ENCODE measurements at regions not wholly inside any gene's neighbourhood (a gene's known extent, or its start where the extent isn't known, plus 50 kb on each side); places are given as distances from the start of the nearest gene placed in this dataset.

DNA sequence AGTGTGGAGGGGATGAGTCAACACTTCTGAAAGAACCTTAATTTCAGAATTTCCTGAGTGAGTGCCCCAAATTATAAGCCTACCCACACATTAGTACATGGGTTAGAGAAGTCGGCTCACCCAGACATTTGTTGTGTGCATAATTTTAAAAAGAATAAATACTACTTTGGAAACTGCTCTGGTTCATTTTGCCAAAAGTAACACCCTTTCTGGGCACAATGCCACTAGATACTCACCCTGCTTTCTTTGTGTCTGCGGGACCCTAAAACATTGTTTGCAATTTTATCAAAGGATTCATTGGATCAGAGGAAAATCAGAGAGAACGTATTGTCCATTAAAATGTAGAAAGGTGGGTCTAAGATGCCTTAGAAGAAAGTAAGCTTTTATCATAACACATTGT is 245.5 kb upstream of the NRP1 start:
- DNase-seq: no peak

DNA sequence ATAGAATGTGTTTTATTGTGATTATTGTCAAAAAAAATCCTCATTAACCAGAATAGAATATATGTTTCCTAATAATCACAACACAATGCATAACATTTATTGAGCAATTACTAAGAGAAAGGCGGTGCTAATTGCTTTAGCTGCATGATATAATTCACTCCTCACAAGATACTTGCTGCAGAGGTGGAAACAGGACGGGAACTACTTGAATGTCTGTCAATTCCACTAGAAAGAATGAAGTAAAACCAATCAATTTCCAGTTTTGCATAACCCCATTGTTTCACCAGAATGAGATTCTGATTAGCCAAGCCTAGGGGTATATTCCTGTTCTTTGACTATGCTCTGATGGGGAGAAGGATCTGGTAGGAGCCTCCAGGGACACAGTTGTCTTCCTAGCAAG is 239.1 kb upstream of the NRP1 start:
- DNase-seq: no peak

DNA sequence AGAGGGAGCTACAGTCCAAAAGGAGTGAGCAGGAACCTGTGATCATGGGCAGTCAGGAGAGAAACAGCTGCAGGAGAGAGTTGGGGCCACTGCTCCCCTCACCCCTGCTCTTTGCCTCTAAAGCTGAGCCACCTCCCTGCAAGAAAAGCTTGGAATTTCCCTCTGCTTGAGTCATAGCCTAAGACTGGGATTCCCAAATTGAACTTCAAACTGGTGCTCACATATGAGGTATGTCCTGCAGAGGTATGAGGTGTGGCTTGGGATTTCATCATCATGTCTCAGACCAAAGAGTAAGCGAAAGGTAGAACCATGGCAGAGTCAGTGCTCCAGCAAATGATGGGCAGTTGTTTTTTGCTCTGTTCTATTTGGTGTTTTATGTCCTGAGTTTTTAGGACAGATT is 237.1 kb upstream of the NRP1 start:
- DNase-seq: no peak

- DNase-seq: no peak
Observed at GRCh38 chr10:33570495-33570894, 236.0 kb upstream of the NRP1 start.

GRCh38 chr10:33569702-33570101 is 235.2 kb upstream of the NRP1 start:
- DNase-seq: no peak

- DNase-seq: no peak
Observed at GRCh38 chr10:33566426-33566825, 232.0 kb upstream of the NRP1 start.

GRCh38 chr10:33566001-33566400 is 231.5 kb upstream of the NRP1 start:
- no peak for DNase-seq

GRCh38 chr10:33565231-33565630 is 230.8 kb upstream of the NRP1 start:
- DNase-seq: no peak

- DNase-seq: no peak
Observed at GRCh38 chr10:33559105-33559504, 224.6 kb upstream of the NRP1 start.

DNA sequence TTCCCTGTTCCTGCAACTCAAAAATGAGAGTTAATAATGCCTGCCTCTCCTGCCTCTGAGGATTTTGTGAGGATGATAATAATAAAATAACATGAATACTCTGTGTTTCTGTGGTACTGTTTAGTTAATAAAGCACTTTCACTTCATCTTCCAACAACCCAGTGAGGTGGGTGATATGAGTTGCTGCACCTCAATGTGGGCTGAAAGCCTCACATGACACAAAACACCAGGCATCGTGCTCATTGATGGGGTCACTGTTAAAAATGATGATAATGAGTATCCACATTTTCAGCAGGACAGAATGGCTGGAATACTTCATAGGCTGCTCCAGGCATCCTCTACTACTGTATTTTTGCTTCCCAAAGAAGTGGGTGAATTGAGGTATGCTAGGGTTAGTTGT is 222.8 kb upstream of the NRP1 start:
- DNase-seq: no peak

- DNase-seq: no peak
Observed at GRCh38 chr10:33556620-33557019, 222.2 kb upstream of the NRP1 start.

DNA sequence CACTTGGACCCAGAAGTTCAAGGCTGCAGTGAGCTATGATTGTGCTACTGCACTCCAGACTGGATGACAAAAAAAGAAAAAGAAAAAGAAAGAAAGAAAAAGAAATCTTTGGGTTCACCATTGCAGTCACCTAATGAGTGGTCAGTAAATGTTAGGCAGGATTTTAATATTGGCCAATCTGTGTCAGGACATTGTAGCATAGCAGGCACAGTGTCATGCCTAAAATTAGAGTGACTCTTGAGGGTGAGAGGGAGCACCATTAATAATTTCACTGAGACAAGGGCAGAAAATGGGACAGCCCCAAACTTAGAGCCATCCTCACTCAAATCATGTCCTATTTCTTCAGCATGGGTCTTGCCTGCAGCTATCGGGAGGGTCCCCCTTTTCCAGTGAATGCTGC is 221.6 kb upstream of the NRP1 start:
- DNase-seq: no peak

GRCh38 chr10:33553748-33554571 is 219.5 kb upstream of the NRP1 start:
- DNase-seq: no peak

DNA sequence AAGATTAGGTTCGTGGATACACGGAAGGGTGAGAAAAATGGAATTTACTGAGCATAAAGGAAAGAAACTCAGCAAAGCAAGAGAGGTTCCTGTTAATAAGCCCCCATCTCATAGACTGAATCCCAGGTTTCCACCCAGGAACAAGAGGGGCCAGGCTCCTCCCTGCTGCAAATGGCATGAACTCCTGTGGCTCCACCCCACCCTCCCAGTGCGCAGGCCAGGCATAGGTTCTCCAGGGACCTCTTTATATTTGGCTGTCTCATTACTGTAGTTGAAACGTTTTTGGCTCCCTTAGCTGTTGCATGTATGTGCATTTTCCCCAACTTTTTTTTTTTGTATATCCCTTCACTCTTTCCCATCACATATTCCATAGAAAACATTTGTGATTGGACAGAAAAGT is 217.8 kb upstream of the NRP1 start:
- DNase-seq: no peak

- DNase-seq: no peak
Observed at GRCh38 chr10:33550811-33551210, 216.3 kb upstream of the NRP1 start.

GRCh38 chr10:33547976-33548375 is 213.5 kb upstream of the NRP1 start:
- peak; percentile 9 for DNase-seq

DNA sequence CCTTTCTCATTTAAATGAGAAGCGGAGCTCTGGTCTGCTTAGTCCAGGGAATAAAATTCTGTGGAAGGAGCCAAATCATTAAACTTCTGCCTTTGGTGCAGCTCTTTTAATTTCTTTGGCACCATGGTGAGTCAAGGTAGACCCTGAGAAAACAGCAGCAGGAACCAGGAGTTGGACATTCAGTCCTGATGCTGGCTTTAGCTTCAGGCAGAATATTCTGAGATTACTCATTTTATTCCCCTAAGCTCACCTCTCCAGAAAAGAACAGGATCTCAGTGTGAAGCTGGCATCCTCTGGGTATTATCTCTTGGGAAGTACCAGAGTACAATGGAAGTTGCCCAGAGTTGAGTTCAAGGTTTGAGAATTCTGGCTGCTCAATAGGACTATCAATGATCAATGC is 211.6 kb upstream of the NRP1 start:
- DNase-seq: no peak

DNA sequence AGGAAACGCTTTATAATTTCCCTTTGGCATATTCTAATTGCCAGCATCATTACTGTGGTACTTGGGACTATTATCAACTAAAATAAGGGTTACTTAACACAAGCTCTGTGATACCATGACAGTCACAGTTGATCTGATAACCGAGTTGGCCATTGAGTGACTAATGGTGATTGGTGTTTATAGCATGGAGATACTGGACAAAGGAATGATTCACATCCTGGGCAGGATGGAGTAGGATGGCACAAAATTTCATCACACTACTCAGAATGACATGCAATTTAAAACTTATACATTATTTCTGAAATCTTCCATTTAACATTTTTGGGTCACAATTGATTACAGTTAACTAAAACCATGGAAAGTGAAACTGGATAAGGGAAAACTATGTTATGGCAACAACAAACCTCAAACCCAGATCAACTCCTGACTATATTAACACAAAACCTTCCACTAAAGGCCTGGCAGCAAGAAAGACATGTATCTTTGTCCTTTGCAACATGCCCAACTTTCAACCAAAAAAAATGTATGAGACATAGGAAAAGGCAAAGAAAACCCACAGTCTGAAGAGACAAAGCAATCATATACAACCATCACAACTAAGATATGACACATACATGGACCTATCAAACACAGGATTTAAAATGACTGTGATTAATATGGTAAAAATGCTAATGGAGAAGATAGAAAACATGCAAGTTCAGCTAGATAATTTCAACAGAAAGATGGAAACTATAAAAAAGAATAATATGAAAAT is 208.5 kb upstream of the NRP1 start:
- no peak for DNase-seq

DNA sequence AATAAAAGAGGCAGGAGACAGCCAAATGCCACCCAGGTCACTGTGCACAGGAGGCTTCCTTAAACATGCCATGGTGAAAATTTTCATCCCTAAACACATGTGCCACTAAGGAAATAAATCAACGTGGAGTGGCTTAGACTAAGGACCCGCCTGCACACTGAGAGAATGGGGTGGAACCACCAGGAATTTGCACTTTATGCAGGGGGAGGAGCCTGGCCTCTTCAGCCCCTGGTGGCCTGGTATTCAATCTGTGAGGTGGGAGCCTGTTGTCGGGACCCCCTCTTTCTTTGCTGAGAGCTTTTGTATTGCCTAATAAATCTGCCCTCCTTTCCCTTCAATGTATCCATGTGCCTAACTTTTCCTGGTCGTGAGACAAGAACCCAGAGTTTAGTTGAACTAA is 204.6 kb upstream of the NRP1 start:
- DNase-seq: no peak

- no peak for DNase-seq
Observed at GRCh38 chr10:33537066-33537465, 202.6 kb upstream of the NRP1 start.

DNA sequence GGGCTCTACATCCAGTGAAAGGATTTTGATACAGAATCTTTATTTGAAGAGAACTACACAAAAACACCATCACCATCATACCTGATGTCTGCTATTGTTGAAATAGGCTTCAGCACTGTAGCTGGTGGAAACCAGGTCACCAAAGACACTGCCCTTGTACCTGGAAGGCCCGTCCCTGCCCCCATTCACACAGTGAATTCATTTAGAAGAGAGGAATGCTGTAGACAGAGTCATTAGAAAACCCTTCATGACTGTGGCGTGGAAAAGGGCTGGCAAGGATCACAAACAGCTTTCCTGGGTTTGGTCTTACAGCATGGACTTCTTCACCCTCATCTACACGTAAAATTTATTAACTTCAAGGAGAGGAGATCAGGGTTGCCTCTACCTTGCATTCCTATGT is 202.0 kb upstream of the NRP1 start:
- DNase-seq: no peak

DNA sequence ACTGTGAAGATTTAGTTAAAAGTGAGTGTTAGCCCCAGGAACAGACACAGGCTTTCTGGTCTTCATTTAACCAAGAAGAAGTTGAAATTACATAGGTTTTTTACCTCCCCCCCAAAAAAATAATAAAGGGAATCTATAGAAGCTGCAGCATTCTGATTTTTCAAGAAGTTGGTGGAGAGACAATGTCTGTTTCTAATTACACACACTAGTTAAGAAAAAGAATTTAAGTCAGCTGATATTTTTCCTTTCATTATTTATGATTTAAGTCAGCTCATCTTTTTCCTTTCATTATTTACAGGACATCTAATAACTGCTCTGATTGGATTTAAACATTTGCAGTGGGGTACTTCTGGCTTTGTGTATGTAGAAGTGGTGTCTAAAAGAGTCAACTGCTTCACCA is 201.4 kb upstream of the NRP1 start:
- DNase-seq: no peak

DNA sequence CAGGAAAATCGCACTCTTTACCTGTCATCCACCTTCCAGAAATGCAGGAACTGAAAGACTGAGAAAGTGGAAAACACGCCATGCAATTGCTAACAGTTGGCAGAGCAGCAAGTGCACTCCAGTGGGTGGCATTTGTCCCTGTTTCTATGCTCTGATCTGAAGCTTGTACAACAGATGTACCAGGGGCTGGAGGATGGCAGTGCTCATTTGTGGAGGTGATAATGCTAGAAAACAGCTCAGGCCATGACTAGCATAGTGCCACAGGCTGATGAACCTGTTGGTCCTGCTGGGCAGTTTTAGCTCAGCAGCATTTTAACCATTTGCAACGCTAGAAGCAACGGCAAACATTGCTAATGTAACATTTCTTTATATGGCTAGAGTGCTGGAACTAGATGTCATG is 199.9 kb upstream of the NRP1 start:
- no peak for DNase-seq

- no peak for DNase-seq
Observed at GRCh38 chr10:33533612-33534011, 199.1 kb upstream of the NRP1 start.

GRCh38 chr10:33532901-33533300 is 198.4 kb upstream of the NRP1 start:
- DNase-seq: no peak

All from NCI-H524 treated with DMSO at 0.1 percent for 48 hours (cell line).